Esophagus muscularis mucosa (tissue), 4 donors: ENCODE measurements at regions not wholly inside any gene's neighbourhood (a gene's known extent, or its start where the extent isn't known, plus 50 kb on each side); places are given as distances from the start of the nearest gene placed in this dataset.

Experiments
- DNase-seq: peaks from one replicate; pipeline ENCODE4 v3.0.0-alpha.2; 2017; ENCODE audit errors: extremely low spot score
- H3K27ac ChIP-seq, 4 donors: fragments of 200-600 bp; sonication (generic); replicated peaks in 1 of 4; 1 replicate in 3 of 4; 2 replicates in 1 of 4; pipeline ENCODE4 v1.5.1; 2016 to 2019; ENCODE audit warnings: mild to moderate bottlenecking in 1 of 4
- H3K27me3 ChIP-seq, 4 donors: fragments of 200-600 bp; sonication (generic); one replicate each; pipeline versions ENCODE4 v1.5.1 to v1.6.0; 2016 to 2019
- H3K36me3 ChIP-seq, 4 donors: fragments of 200-600 bp; sonication (generic); one replicate each; pipeline ENCODE4 v1.5.1; 2016 to 2019
- H3K4me1 ChIP-seq, 4 donors: fragments of 200-600 bp; sonication (generic); one replicate each; pipeline ENCODE4 v1.5.1; 2016 to 2019
- H3K4me3 ChIP-seq, 4 donors: fragments of 200-600 bp; sonication (generic); 1 replicate in 2 of 4; 2 replicates in 2 of 4; pipeline ENCODE4 v1.5.1; 2016 to 2019; ENCODE audit warnings: mild to moderate bottlenecking in 4 of 4, moderate library complexity in 1 of 4
- H3K9me3 ChIP-seq, 4 donors: fragments of 200-600 bp; sonication (generic); 1 replicate in 3 of 4; 2 replicates in 1 of 4; pipeline ENCODE4 v1.5.1; 2016 to 2019
- CTCF ChIP-seq, 3 experiments: fragments of 200-600 bp in 2 of 3; fragments of 450-650 bp in 1 of 3; sonication (generic) in 2 of 3; IDR thresholded peaks; one replicate each; pipeline ENCODE4 v1.5.1; 2017 to 2019; ENCODE audit warnings: antibody characterized with exemption in 3 of 3, mild to moderate bottlenecking in 2 of 3, moderate library complexity in 1 of 3
- EP300 ChIP-seq: sonication (generic); formaldehyde crosslinking; IDR thresholded peaks from one replicate; pipeline ENCODE4 v1.6.1; 2017; ENCODE audit warnings: antibody characterized with exemption
- POLR2A ChIP-seq: fragments of 450-650 bp; IDR thresholded peaks from one replicate; pipeline ENCODE4 v1.6.1; 2017; ENCODE audit warnings: antibody characterized with exemption, moderate library complexity, mild to moderate bottlenecking, low read depth
- POLR2AphosphoS5 ChIP-seq, 2 donors: sonication (generic); formaldehyde crosslinking; IDR thresholded peaks; one replicate each; pipeline ENCODE4 v1.6.1; 2017; ENCODE audit warnings: antibody characterized with exemption in 2 of 2
- WGBS: methylation state at CpG from one replicate; pipeline ENCODE4 v1.1.5; 2018; 5-methylcytosine and 5-hydroxymethylcytosine counted together
- intact Hi-C: fragments of 100-400 bp; cut with DNase I; formaldehyde crosslinking; loops from one replicate; pipeline ENCODE4 v1.15.1; 2023

GRCh38 chr11:130769782-130770535 lies 146.3 kb downstream of the SNX19 start:
- Histone ChIP-seq H3K9me3 (no peaks in the 10 kb centered on the region), H3K36me3 (no peaks in the 10 kb centered on the region), H3K27me3 (no peaks in the 10 kb centered on the region), H3K4me3 (no peak overlapping the region), H3K4me1 (peaks cover 0 to 20% (median 5%) of the 10 kb centered on the region in 4 donors), H3K27ac (no peak overlapping the region)
- TF ChIP-seq EP300: no peak
- peak; percentile 68 for DNase-seq
- intact Hi-C loops: no loop called here
- 92% methylated on average over 8 of the region's 8 CpGs for WGBS

GRCh38 chr11:130771708-130772107 lies 144.6 kb downstream of the SNX19 start:
- Histone ChIP-seq H3K36me3 (no peaks in the 10 kb centered on the region), H3K27ac (peak overlapping the region in 2 of 4 donors; percentile 15 to 45), H3K4me3 (no peak overlapping the region), H3K4me1 (peaks cover 0 to 24% (median 5%) of the 10 kb centered on the region in 4 donors), H3K27me3 (no peaks in the 10 kb centered on the region), H3K9me3 (no peaks in the 10 kb centered on the region)
- DNase-seq: peak; percentile 81
- 75% methylated on average over 7 of the region's 7 CpGs for WGBS
- TF ChIP-seq CTCF (IDR thresholded peaks at IDR 0.05) (no peak), POLR2AphosphoS5 (IDR thresholded peaks at IDR 0.05) (peak in 1 of 2 donors; percentile 41), EP300 (no peak), POLR2A (no peak)
- intact Hi-C loops: no loop called here

- Histone ChIP-seq H3K4me3 (no peak overlapping the region), H3K27me3 (no peaks in the 10 kb centered on the region), H3K9me3 (no peaks in the 10 kb centered on the region), H3K36me3 (no peaks in the 10 kb centered on the region), H3K4me1 (peaks cover 0 to 24% (median 5%) of the 10 kb centered on the region in 4 donors), H3K27ac (peak overlapping the region in 2 of 4 donors; percentile 16 to 40)
- peak; percentile 90 for DNase-seq
- 55% methylated on average over 6 of the region's 6 CpGs for WGBS
- intact Hi-C loops: no loop called here
- TF ChIP-seq POLR2AphosphoS5 (IDR thresholded peaks at IDR 0.05) (no peak), EP300 (no peak), CTCF (IDR thresholded peaks at IDR 0.05) (no peak), POLR2A (no peak)
These were observed 143.7 kb downstream of the SNX19 start for GRCh38 chr11:130772266-130773227.

GRCh38 chr11:130773244-130773820 lies 142.9 kb downstream of the SNX19 start:
- H3K9me3 ChIP-seq: no peaks in the 10 kb centered on the region
- peaks cover 0 to 24% (median 5%) of the 10 kb centered on the region in 4 donors for H3K4me1 ChIP-seq
- WGBS: 79% methylated on average over 5 of the region's 5 CpGs
- TF ChIP-seq EP300 (no peak), POLR2AphosphoS5 (IDR thresholded peaks at IDR 0.05) (no peak), CTCF (IDR thresholded peaks at IDR 0.05) (no peak), POLR2A (no peak)
- intact Hi-C loops: no loop called here
- peak overlapping the region in 1 of 4 donors; percentile 40 for H3K27ac ChIP-seq
- no peaks in the 10 kb centered on the region for H3K27me3 ChIP-seq
- peak; percentile 60 for DNase-seq
- no peaks in the 10 kb centered on the region for H3K36me3 ChIP-seq
- H3K4me3 ChIP-seq: no peak overlapping the region

GRCh38 chr11:130774703-130775102 lies 141.6 kb downstream of the SNX19 start:
- intact Hi-C loops: no loop called here
- DNase-seq: peak; percentile 72
- no peak overlapping the region for H3K4me3 ChIP-seq
- no peaks in the 10 kb centered on the region for H3K9me3 ChIP-seq
- no peak overlapping the region for H3K27ac ChIP-seq
- H3K4me1 ChIP-seq: peaks cover 0 to 24% (median 5%) of the 10 kb centered on the region in 4 donors
- TF ChIP-seq EP300 (no peak), POLR2AphosphoS5 (IDR thresholded peaks at IDR 0.05) (no peak), CTCF (IDR thresholded peaks at IDR 0.05) (no peak), POLR2A (no peak)
- WGBS: 68% methylated on average over 2 of the region's 3 CpGs
- H3K27me3 ChIP-seq: no peaks in the 10 kb centered on the region
- H3K36me3 ChIP-seq: no peaks in the 10 kb centered on the region
